ENCODE measurements at regions not wholly inside any gene's neighbourhood (a gene's known extent, or its start where the extent isn't known, plus 50 kb on each side); places are given as distances from the start of the nearest gene placed in this dataset.
"Not testable (repeated sequence)": the region's sequence is repeated elsewhere in the genome, so short reads cannot be mapped to it uniquely, and the experiment has no call there.

DNA sequence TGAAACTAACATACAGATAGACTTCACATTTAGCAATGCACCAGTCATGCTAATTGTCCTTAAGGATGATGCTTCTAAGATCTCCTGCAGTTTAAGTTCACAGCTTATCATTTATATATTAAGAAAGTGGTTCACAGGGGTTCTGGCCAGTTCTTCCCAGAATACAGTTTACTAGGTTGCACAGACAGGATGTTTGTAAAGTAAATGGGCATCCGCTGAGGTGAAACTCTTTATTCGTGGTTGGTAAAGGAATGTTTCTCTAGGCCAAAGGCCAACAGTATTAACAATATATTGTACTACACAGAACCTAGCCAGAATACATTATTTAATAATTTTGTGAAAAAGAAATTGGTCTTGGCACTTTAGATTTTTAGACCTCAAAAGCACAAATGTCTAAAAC is 1427.3 kb downstream of the CDH8 start (continued):
- TF ChIP-seq, protein P1, sequence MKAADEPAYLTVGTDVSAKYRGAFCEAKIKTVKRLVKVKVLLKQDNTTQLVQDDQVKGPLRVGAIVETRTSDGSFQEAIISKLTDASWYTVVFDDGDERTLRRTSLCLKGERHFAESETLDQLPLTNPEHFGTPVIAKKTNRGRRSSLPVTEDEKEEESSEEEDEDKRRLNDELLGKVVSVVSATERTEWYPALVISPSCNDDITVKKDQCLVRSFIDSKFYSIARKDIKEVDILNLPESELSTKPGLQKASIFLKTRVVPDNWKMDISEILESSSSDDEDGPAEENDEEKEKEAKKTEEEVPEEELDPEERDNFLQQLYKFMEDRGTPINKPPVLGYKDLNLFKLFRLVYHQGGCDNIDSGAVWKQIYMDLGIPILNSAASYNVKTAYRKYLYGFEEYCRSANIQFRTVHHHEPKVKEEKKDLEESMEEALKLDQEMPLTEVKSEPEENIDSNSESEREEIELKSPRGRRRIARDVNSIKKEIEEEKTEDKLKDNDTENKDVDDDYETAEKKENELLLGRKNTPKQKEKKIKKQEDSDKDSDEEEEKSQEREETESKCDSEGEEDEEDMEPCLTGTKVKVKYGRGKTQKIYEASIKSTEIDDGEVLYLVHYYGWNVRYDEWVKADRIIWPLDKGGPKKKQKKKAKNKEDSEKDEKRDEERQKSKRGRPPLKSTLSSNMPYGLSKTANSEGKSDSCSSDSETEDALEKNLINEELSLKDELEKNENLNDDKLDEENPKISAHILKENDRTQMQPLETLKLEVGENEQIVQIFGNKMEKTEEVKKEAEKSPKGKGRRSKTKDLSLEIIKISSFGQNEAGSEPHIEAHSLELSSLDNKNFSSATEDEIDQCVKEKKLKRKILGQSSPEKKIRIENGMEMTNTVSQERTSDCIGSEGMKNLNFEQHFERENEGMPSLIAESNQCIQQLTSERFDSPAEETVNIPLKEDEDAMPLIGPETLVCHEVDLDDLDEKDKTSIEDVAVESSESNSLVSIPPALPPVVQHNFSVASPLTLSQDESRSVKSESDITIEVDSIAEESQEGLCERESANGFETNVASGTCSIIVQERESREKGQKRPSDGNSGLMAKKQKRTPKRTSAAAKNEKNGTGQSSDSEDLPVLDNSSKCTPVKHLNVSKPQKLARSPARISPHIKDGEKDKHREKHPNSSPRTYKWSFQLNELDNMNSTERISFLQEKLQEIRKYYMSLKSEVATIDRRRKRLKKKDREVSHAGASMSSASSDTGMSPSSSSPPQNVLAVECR (CRISPR knock-in tag; IDR thresholded peaks at IDR 0.05; ENCODE audit: borderline replicate concordance): no peak
- TF ChIP-seq SOX6 (IDR thresholded peaks at IDR 0.05) (no peak), SOX6 (CRISPR knock-in tag; IDR thresholded peaks at IDR 0.05) (no peak), ZNF383 (CRISPR knock-in tag; IDR thresholded peaks at IDR 0.05; ENCODE audit: borderline replicate concordance) (no peak), ATF7-NPFF (CRISPR knock-in tag; IDR thresholded peaks at IDR 0.05; ENCODE audit: low read depth) (no peak), ZNF484 (CRISPR knock-in tag; IDR thresholded peaks at IDR 0.05; ENCODE audit: borderline replicate concordance, low read depth) (no peak), ZSCAN9 (CRISPR knock-in tag; IDR thresholded peaks at IDR 0.05; ENCODE audit: borderline replicate concordance) (no peak)
- TF ChIP-seq, protein P2, sequence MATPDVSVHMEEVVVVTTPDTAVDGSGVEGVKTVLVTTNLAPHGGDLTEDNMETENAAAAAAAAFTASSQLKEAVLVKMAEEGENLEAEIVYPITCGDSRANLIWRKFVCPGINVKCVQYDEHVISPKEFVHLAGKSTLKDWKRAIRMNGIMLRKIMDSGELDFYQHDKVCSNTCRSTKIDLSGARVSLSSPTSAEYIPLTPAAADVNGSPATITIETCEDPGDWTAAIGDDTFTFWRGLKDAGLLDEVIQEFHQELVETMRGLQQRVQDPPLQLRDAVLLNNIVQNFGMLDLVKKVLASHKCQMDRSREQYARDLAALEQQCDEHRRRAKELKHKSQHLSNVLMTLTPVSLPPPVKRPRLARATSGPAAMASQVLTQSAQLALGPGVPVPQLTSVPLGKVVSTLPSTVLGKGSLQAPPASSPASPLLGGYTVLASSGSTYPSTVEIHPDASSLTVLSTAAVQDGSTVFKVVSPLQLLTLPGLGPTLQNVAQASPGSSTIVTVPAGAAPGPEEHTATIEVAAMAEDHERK (CRISPR knock-in tag; IDR thresholded peaks at IDR 0.05; ENCODE audit: low read depth): no peak

DNA sequence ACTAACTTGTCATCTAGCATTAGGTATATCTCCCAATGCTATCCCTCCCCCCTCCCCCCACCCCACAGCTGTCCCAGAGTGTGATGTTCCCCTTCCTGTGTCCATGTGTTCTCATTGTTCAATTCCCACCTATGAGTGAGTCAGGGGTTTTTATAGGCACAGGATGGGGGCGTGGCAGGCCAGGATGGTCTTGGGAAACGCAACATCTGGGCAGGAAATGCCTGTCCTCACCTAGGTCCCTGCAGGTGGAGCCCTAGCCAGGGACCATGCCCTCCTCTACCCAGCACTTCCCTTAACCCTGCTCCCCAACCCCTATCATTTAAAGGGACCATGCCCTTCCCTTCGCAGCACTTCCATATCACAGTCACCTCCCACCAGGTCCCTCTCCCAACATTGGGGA is 1430.6 kb downstream of the CDH8 start:
- not testable (repeated sequence) for H3K4me2 ChIP-seq (ENCODE audit: low read depth, low read length)

More for the DNA sequence above, 1430.6 kb downstream of the CDH8 start:
- H3K79me2 ChIP-seq (ENCODE audit: insufficient read depth, low read length); intact Hi-C loops (cut with micrococcal nuclease; ENCODE audit: unreplicated experiment); POLR2A ChIA-PET; in situ Hi-C loops (cut with HindIII; ENCODE audit: extremely low pct_ligation_motif_present, low pct_unique_long_range_greater_than_20kb); BruUV-seq (replicated peaks); H2AFZ ChIP-seq (ENCODE audit: low read length); H3K4me1 ChIP-seq (ENCODE audit: insufficient read depth, low read length); H3K27me3 ChIP-seq (ENCODE audit: control insufficient read depth in 1 of 2, insufficient read depth in 2 of 2, low read length in 2 of 2); H3K27ac ChIP-seq (ENCODE audit: extremely low read length, insufficient read depth, low read length); H3K36me3 ChIP-seq (replicated peaks in 1 of 2; ENCODE audit: control insufficient read depth in 1 of 2, insufficient read depth in 2 of 2, low read length in 2 of 2); H3K9ac ChIP-seq (ENCODE audit: insufficient read depth, low read depth, low read length); ATAC-seq; H4K20me1 ChIP-seq (ENCODE audit: insufficient read depth, low read length); DNase-seq (ENCODE audit: low spot score); H3K4me3 ChIP-seq (replicated peaks in 1 of 3; ENCODE audit: insufficient read depth in 1 of 3, low read depth in 2 of 3, low read length in 3 of 3); CTCF ChIA-PET (ENCODE audit: low intra/inter-chr PET ratio, low total read pairs); FAIRE-seq: not testable (repeated sequence)
- WGBS (ENCODE audit: low lambda C conversion rate): 13% methylated on average over 3 of the region's 3 CpGs
- peaks cover 82% of the 10 kb centered on the region for H3K9me3 ChIP-seq (ENCODE audit: low read length)

Data from HepG2 (cell line).